GM21529 (cell line): ENCODE measurements at regions not wholly inside any gene's neighbourhood (a gene's known extent, or its start where the extent isn't known, plus 50 kb on each side); places are given as distances from the start of the nearest gene placed in this dataset.
"Not testable (repeated sequence)": the region's sequence is repeated elsewhere in the genome, so short reads cannot be mapped to it uniquely, and the experiment has no call there.

ENCODE experiments used
- ATAC-seq: cut with Tn5 transposase; IDR thresholded peaks from one replicate; pipeline ENCODE4 v1.9.1; 2021; ENCODE audit not compliant: unreplicated experiment

DNA sequence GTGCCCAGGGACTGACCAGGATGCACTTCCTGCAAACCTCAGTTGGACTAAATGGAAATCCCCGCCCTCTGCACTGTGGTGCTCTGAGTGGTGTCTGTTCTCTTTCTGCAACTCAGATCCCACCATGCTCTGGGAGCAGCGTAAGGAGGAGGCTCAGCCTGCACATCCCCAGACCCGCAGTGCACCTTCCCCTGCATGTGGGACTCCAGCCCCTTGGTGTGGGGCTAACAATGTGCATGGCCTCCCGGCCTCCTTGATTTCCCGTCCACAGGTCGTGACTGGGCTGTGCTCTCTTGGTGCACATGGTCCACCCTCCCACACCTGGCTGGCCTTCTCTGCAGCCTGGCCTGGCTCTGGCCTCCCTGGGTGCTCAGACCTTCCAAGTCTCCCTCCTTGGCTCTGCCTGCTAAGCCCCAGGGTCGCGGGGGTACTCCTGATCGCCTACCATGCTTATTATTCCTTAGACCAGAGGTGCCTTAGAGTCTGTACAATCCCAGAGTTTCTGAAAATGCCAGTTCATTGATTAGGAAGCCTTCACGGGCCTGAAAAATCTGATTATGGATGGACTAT is 397.5 kb downstream of the IRX2 start:
- no peak for ATAC-seq

GRCh38 chr5:2353211-2353610 is 398.3 kb downstream of the IRX2 start:
- ATAC-seq: no peak

DNA sequence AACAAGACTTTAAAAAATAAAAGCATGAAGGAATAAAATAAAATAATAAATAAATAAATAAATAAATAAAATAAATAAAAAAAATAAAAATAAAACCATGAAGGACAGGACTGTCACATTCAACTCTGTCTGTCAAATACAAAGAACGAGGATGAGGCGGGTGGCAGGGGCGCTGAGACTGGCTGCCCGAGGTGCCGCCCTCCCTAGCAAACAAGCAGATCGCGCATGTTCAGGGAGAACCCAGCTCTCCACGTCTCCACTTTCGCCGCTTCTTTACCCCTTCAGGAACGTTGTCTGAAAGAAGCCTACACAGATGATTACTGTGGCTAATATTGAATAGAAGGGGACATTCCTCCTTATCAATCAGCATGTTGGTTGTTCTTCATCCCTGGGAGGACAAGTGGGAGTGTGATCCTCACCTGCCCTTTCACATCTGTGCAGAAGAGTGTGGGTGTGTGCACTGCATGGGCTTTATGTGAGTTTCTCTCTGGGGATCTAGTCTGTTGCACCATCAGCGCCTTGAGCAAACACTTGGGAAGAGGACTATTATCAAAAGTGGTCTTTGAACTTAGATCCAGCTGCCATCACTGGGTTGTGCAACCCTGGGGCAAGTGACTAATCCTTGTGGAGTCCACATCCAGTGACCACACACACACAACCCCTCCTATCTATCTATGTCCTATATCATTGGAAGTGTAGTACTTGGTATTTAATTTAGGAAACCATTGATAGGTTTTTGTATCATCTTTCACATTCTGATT is 399.2 kb downstream of the IRX2 start:
- no peak for ATAC-seq

DNA sequence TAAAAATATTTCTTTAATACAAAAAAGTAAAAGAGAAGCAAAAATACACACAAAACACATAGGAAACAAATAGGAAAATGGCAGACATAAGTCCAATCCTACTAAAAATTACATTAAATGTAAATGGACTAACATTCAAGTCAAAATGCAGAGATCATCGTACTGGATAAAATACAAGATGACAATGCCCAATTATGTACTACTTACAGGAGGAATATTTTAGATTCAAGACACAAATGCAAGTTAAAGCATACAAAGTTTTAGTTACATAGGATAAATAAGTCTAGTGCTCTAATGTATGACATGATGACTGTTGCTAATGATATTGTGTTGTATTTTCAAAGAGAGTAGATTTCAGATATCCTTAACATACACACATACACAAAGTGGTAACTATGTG is 401.7 kb downstream of the IRX2 start:
- ATAC-seq: not testable (repeated sequence)

- no peak for ATAC-seq
Observed at GRCh38 chr5:2338686-2339085, 412.8 kb downstream of the IRX2 start.

DNA sequence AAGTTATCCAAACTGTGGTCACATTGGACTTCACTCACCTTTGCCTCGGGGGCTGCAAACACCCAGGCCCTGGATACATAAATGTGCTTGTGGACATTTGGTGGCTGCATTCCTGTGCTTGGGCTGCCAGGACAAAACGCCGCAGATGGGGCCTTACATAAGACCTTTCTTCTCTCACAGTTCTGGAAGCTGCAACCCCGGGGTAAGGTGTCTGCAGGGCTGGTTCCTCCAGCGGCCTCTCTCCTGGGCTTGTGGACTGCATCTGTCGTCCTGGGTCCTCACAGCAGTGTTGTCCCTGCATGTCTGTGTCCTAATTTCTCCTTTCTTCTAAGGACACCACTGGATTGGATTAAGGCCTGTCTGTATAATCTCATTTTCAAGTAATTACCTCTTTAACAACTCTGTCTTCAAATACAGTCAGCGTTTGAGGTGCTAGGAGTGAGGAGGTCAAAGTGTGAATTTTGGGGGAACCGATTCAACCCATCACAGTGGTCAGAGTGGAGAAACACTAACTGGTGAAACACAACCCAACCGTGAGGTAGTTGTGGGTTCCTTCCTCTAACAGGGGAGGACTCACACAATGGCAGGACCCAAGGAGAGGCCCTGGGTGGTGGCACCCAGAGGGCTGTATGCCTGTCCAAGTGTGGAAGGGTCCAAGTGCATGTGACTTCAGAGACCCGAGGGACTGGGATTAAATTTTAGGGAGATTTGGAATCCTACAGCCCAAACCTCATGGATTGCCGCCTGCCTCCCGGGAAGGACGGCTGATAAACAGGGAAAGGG is 415.6 kb downstream of the IRX2 start:
- ATAC-seq: no peak

GRCh38 chr5:2335125-2335732 is 416.2 kb downstream of the IRX2 start:
- ATAC-seq: no peak

GRCh38 chr5:2334719-2335118 is 416.8 kb downstream of the IRX2 start:
- no peak for ATAC-seq

DNA sequence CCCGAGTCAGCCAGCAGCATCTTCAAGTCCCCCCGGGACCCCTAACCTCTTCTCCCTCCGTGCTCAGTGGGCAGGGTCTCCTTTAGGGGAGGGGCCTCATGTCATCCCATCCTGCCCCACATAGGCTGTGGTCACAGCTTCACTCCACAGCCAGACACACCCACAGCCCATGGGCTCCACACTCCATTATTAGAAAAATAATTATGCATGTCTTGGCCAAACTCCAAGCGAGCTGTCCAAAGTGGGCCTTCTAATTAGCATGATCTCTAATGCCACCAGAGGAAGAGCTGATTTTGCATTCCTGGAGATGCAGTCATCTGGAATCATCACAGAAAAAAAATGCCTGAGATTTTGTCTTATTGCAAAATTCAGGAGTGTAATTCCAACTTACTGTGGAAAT is 418.2 kb downstream of the IRX2 start:
- ATAC-seq: no peak

GRCh38 chr5:2332521-2332920 is 419.0 kb downstream of the IRX2 start:
- ATAC-seq: no peak

DNA sequence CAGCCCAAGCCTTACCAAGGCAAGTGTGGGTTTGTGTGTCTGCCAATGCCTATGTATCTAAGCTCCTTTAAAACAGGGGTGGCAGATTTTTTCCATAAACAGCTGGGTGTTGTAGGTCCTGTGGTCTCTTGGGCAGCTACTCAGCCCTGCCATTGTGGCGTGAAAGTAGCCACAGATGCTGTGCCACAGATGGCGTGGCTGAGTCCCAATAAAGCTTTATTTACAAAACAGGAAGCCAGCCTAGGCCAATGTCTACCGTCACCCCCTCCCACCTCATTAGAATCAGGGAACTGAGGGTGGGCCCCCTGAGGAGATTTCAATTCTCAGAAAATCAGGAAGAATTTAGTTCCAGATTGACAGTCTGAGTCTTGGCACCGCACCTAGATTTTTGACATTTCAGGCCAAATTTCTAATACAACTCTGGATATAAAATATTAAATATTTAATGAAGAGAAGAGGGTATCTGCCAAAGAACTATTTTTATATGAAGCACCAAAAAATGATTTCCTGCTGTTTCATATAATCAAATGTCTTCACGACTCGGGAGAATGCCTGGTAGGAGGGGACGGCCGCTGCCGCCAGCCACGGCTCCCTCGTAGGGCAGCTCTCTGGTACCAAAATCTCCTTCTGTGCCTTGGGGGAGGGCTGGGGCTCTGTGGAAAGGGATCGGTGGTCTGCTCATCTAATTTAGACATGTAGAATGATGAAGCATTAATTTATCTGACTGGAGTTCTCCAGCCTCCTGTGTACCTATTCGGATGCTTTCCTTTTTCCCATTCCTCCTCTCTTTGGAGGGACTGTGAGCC is 420.9 kb downstream of the IRX2 start:
- ATAC-seq: no peak

GRCh38 chr5:2329741-2330140 is 421.7 kb downstream of the IRX2 start:
- ATAC-seq: no peak

GRCh38 chr5:2326601-2327000 is 424.9 kb downstream of the IRX2 start:
- ATAC-seq: no peak

- ATAC-seq: no peak
Observed at GRCh38 chr5:2324788-2325187, 426.7 kb downstream of the IRX2 start.

GRCh38 chr5:2320611-2321010 is 430.9 kb downstream of the IRX2 start:
- ATAC-seq: no peak

DNA sequence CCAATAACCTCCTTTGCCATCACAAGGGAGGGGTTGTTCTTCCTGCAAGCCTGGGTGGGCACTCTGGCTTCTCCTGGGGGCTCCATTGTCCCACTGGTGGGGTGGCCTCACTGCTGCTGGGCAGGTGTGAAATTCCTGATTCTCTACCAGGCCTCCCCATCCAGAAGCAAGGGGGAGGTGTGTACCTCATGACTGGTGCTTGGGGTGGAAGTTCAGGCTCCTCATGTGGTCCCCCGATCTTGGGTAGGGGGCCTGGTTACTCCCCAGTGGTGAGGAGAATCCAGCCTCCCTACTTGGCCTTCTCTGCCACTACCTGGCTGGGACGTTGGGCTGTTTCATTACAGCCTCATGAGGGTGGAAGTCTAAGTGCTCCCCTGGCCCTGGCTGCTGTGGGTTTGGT is 433.9 kb downstream of the IRX2 start:
- no peak for ATAC-seq

- ATAC-seq: no peak
Observed at GRCh38 chr5:2311851-2312250, 429.1 kb upstream of the IRX4 start.

GRCh38 chr5:2310946-2311345 is 428.2 kb upstream of the IRX4 start:
- no peak for ATAC-seq

DNA sequence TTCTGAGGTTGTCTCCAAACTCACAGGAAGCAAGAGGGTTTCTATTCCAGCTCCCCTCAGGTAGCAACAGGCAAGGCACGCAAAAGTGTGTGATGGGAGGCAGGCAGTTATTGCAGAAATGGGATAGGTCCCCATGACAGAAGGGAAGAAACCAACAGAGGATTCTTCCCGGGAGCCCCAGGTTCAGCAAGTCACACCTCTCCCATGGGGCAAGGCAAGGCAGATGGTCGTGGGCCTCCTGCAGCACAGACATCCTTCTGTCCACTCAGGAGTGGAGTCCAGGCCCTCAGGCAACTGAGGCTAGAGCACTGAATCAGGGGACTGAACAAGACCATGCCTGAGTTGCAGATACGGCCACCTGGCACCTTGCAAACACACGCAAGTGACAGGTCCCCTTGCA is 424.9 kb upstream of the IRX4 start:
- no peak for ATAC-seq

DNA sequence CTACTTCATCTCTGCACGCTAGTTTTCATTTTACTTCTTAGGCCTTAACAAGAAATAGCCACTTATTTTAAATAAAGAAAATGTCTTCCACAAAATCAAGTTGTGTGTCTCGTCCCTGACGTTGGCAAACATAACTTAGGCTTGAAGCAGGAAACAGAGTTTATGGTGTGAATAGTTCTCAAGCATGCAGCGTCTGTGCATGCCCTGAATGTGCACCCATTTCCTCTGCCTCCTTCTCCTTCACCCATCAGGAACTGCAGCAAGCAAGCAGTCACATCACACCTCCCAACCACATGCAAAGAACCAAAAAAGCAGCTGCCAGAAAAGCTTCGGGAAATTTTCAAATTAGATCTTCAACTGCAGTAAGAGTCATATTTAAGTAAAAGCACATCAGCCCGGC is 424.0 kb upstream of the IRX4 start:
- no peak for ATAC-seq
